ENCODE measurements at regions not wholly inside any gene's neighbourhood (a gene's known extent, or its start where the extent isn't known, plus 50 kb on each side); places are given as distances from the start of the nearest gene placed in this dataset.
"Not testable (repeated sequence)": the region's sequence is repeated elsewhere in the genome, so short reads cannot be mapped to it uniquely, and the experiment has no call there.

DNA sequence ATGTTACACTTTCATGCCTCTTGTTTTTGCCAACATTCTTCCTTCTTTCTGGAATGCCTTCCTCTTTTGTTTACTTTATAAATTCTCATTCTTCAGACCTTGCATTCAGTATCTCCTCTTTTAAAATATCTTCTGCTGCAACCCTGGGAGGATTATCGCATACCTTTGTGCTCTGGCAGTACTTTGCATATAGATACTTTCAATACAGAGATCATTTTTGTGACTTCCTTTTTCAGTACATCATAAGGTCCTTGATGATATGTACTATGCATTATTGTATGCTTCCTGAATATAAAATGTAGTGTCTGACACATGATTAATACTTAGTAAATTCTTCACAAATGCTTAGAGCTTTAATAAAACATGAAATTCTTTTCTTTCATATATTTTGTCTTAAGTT lies 538.7 kb downstream of the TRIB2 start:
- DNase-seq = no peak

DNA sequence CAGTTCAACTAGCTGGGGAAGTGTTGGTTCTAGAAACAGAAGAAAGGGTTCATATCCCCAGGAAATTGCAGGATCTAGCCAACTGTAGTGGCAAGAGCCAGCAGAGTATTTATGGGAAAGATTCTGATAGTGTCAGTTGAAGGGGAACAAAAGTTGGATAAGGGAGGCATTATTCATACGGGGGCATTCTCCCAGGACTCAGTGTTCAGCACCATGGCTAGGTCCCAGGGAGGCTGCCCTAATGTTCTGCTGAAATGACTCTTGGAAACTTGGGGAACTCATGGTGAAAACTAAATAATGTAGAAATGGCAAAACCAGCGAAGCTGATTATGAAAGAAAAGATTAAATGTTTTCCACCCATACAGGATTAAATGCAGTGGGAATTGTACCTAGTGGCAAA lies 543.7 kb downstream of the TRIB2 start:
- DNase-seq = no peak

DNA sequence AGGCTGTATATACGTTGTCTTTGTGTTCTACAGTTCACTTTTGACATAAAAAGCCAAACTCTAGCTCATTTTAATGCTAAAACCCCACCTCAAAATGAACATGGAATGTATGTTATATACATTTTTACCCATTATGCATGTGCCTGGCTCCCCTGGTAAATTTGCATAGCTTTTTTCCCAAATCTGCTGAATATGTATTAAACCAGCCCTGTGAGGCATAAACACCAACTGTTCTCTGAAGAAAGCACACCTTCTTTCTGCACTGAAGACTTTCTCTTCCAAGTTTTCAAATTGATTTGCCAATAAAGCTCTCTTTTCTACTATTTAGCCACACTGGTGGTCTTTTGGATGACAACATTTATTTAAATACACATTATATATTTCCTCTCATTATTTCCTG lies 549.4 kb downstream of the TRIB2 start:
- no peak for DNase-seq

- DNase-seq = no peak
These were observed 568.0 kb downstream of the TRIB2 start for GRCh38 chr2:13284688-13285087.

GRCh38 chr2:13289310-13289709 lies 572.6 kb downstream of the TRIB2 start:
- DNase-seq = no peak

DNA sequence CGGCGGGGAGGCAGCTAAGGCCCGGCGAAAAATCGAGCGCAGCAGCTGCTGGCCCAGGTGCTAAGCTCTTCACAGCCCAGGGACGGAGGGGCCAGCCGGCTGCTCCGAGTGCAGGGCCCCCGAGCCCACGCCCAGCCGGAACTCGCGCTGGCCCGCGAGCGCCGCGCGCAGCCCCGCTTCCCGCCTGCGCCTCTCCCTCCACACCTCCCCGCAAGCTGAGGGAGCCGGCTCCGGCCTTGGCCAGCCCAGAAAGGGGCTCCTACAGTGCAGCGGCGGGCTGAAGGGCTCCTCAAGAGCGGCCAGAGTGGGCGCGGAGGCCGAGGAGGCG lies 591.7 kb downstream of the TRIB2 start:
- DNase-seq = not testable (repeated sequence)

- DNase-seq = no peak
These were observed 592.3 kb downstream of the TRIB2 start for GRCh38 chr2:13308989-13309388.

DNA sequence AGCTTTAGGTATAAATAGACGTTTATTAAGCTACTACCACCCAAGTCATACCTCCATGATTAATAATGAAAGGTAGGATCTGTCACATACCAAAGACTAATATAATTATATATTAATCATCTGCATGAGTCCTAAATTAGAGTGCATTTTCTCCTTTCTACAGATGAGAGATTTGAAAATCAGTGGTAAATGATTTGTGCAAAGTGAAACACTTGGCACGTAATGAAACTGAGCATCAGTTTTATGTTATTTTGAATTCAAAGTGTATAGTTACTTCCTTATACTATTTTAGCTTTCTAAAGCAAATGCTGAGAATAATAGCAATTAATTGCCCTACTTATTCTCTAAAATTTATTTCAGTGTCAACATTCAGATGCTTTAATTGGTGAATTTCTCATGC lies 615.3 kb downstream of the TRIB2 start:
- no peak for DNase-seq

GRCh38 chr2:13334071-13334470 lies 617.3 kb downstream of the TRIB2 start:
- DNase-seq = not testable (repeated sequence)

- no peak for DNase-seq
These were observed 617.8 kb downstream of the TRIB2 start for GRCh38 chr2:13334545-13334944.

- no peak for DNase-seq
These were observed 619.3 kb downstream of the TRIB2 start for GRCh38 chr2:13335862-13336535.

GRCh38 chr2:13351068-13351467 lies 634.3 kb downstream of the TRIB2 start:
- DNase-seq = no peak

DNA sequence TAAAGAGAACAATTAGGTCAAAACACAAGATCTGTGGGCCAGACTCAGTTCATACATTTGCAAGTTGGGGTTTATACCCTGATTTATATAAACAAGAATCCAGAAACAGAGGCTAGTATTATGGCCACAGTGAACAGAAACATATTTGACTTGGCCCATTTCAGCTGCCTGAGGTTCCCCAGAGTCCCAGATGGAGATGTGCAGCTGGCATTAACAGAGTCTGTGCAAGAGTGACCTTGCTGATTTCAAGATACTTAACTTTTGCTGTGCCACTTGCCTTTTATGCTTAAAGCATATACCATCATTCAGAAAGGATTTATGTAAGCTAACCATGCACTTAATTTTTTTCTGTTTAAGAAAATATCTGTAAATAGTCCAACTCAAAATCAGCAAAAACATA lies 636.3 kb downstream of the TRIB2 start:
- DNase-seq = no peak

GRCh38 chr2:13354031-13354430 lies 637.3 kb downstream of the TRIB2 start:
- DNase-seq = no peak

DNA sequence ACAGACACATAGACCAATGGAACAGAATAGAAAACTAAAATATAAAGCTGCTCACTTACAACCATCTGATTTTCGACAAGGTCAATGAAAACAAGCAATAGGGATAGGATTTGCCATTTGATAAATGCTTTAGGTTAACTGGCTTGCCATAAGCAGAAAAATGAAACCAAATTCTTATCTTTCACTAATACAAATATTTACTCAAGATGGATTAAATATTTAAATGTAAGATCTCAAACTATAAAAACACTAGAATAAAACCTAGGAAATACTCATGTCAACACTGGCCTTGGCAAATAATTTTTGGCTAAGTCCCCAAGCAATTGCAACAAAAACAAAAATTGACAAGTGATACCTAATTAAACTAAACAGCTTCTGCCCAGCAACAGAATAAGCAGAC lies 665.2 kb downstream of the TRIB2 start:
- not testable (repeated sequence) for DNase-seq

- not testable (repeated sequence) for DNase-seq
These were observed 672.4 kb downstream of the TRIB2 start for GRCh38 chr2:13389172-13389571.

GRCh38 chr2:13390676-13391075 lies 673.9 kb downstream of the TRIB2 start:
- DNase-seq = no peak

- no peak for DNase-seq
These were observed 684.6 kb downstream of the TRIB2 start for GRCh38 chr2:13401312-13401711.

- DNase-seq = no peak
These were observed 697.3 kb downstream of the TRIB2 start for GRCh38 chr2:13413989-13414388.

DNA sequence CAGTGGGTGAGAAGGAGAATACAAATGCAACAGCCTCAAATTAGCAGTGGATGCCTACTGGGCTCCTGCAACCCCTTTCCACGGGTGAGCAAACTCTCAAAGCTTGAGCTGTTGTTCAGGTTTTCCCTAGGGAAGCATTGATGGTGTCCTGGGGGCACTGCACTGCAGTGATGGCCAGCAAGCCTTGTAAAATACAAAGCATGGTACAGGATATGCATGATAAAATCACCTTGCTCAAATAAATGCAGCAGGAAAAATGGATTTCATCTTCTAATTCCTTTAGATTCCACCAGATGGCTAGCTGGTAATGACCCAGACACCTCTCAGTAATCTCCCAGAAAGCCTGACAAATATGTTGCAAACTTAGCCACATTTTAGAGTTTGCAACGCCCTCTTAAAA lies 698.2 kb downstream of the TRIB2 start:
- DNase-seq = no peak

- DNase-seq = no peak
These were observed 717.2 kb downstream of the TRIB2 start for GRCh38 chr2:13433954-13434353.

- not testable (repeated sequence) for DNase-seq
These were observed 727.0 kb downstream of the TRIB2 start for GRCh38 chr2:13443554-13444261.

GRCh38 chr2:13462464-13462863 lies 745.7 kb downstream of the TRIB2 start:
- no peak for DNase-seq

- DNase-seq = no peak
These were observed 749.3 kb downstream of the TRIB2 start for GRCh38 chr2:13466076-13466475.

DNA sequence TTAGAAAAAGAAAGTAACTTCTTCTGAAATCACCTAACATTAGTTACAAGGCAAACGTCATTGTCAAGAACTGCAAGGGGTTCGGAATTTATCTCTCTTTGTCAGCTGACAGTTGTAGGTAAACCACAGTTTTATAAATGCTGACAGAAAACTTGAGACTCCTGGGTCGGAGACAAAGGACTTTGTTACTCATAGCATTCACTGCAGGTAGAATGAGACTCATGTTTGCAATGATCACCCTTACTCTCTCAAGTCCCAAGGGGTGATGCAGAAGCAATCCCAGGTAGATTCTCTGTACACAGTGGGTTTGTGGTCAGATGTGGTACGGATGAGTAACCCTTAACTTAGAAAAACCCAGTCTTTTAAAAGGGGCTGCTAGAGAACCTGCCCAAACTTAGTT lies 757.8 kb downstream of the TRIB2 start:
- DNase-seq = no peak

Data from bone marrow (tissue), 2 donors.